Limb (tissue), 2 donors: ENCODE measurements at regions not wholly inside any gene's neighbourhood (a gene's known extent, or its start where the extent isn't known, plus 50 kb on each side); places are given as distances from the start of the nearest gene placed in this dataset.

Source experiments
- DNase-seq, 2 donors: peaks; one replicate each; pipeline ENCODE4 v3.0.0-alpha.2; 2016; ENCODE audit errors: extremely low spot score in 2 of 2

- peak; percentile 52 to 66 for DNase-seq
Measured at GRCh38 chr2:19722531-19722971, 179.2 kb downstream of the TTC32 start.

- DNase-seq = no peak
Measured at GRCh38 chr2:19720306-19720705, 181.5 kb downstream of the TTC32 start.

GRCh38 chr2:19719540-19719939 is 182.2 kb downstream of the TTC32 start:
- no peak for DNase-seq

- no peak for DNase-seq
Measured at GRCh38 chr2:19717446-19717845, 184.3 kb downstream of the TTC32 start.

GRCh38 chr2:19714926-19715325 is 186.9 kb downstream of the TTC32 start:
- no peak for DNase-seq

GRCh38 chr2:19712850-19713249 is 188.9 kb downstream of the TTC32 start:
- no peak for DNase-seq

- peak; percentile 45 to 86 for DNase-seq
Measured at GRCh38 chr2:19711470-19712372, 190.1 kb downstream of the TTC32 start.

- no peak for DNase-seq
Measured at GRCh38 chr2:19710230-19710629, 191.6 kb downstream of the TTC32 start.

GRCh38 chr2:19709553-19709952 is 192.2 kb downstream of the TTC32 start:
- DNase-seq = no peak

- DNase-seq = no peak
Measured at GRCh38 chr2:19708776-19709175, 193.0 kb downstream of the TTC32 start.

- no peak for DNase-seq
Measured at GRCh38 chr2:19706332-19706731, 195.5 kb downstream of the TTC32 start.

- no peak for DNase-seq
Measured at GRCh38 chr2:19702267-19702666, 199.5 kb downstream of the TTC32 start.

- DNase-seq = no peak
Measured at GRCh38 chr2:19700861-19701585, 200.8 kb downstream of the TTC32 start.

- no peak for DNase-seq
Measured at GRCh38 chr2:19697131-19697530, 204.7 kb downstream of the TTC32 start.

- no peak for DNase-seq
Measured at GRCh38 chr2:19695706-19696105, 206.1 kb downstream of the TTC32 start.

GRCh38 chr2:19691892-19692291 is 209.9 kb downstream of the TTC32 start:
- DNase-seq = no peak

- no peak for DNase-seq
Measured at GRCh38 chr2:19690429-19690828, 211.4 kb downstream of the TTC32 start.

GRCh38 chr2:19689646-19690168 is 212.1 kb downstream of the TTC32 start:
- no peak for DNase-seq

- no peak for DNase-seq
Measured at GRCh38 chr2:19688059-19688458, 213.7 kb downstream of the TTC32 start.

GRCh38 chr2:19687017-19687659 is 214.6 kb downstream of the TTC32 start:
- no peak for DNase-seq

GRCh38 chr2:19686439-19686838 is 215.3 kb downstream of the TTC32 start:
- DNase-seq = no peak

- DNase-seq = no peak
Measured at GRCh38 chr2:19685731-19686130, 216.1 kb downstream of the TTC32 start.
